H9 (cell line): ENCODE measurements at regions not wholly inside any gene's neighbourhood (a gene's known extent, or its start where the extent isn't known, plus 50 kb on each side); places are given as distances from the start of the nearest gene placed in this dataset.

ENCODE experiments used
- DNase-seq: peaks from one replicate; pipeline ENCODE4 v3.0.0-alpha.2; 2017
- H2AFZ ChIP-seq: one replicate; pipeline ENCODE4 v1.6.1; 2013; ENCODE audit warnings: mild to moderate bottlenecking, low read length, control low read depth, moderate library complexity
- H2AK5ac ChIP-seq: 2 replicates; pipeline ENCODE4 v1.6.1; 2013; ENCODE audit warnings: low read length, control low read depth, mixed read lengths; ENCODE audit not compliant: insufficient read length
- H2BK120ac ChIP-seq: one replicate; pipeline ENCODE4 v1.6.1; 2013; ENCODE audit warnings: low read depth, mild to moderate bottlenecking, low read length, control low read depth, inconsistent platforms; ENCODE audit not compliant: poor library complexity, severe bottlenecking
- H2BK12ac ChIP-seq: 2 replicates; pipeline ENCODE4 v1.6.1; 2013; ENCODE audit warnings: low read length, control low read depth, mixed read lengths, low read depth; ENCODE audit not compliant: insufficient read length
- H2BK15ac ChIP-seq: 2 replicates; pipeline ENCODE4 v1.6.1; 2013; ENCODE audit warnings: low read depth, low read length, control low read depth
- H2BK20ac ChIP-seq: one replicate; pipeline ENCODE4 v1.6.1; 2013; ENCODE audit warnings: low read depth, mild to moderate bottlenecking, low read length, control low read depth, inconsistent platforms; ENCODE audit not compliant: poor library complexity, severe bottlenecking
- H2BK5ac ChIP-seq: 2 replicates; pipeline ENCODE4 v1.6.1; 2013; ENCODE audit warnings: low read length, control low read depth, mixed read lengths; ENCODE audit not compliant: insufficient read length
- H3K14ac ChIP-seq: 2 replicates; pipeline ENCODE4 v1.6.1; 2013; ENCODE audit warnings: low read length, control low read depth; ENCODE audit not compliant: insufficient read depth
- H3K18ac ChIP-seq: 2 replicates; pipeline ENCODE4 v1.6.1; 2013; ENCODE audit warnings: low read depth, mild to moderate bottlenecking, mixed read lengths, low read length, control low read depth; ENCODE audit not compliant: insufficient read length
- H3K23ac ChIP-seq: 2 replicates; pipeline ENCODE4 v1.6.1; 2013; ENCODE audit warnings: low read length, control low read depth, mixed read lengths, low read depth; ENCODE audit not compliant: insufficient read length
- H3K23me2 ChIP-seq: 2 replicates; pipeline ENCODE4 v1.6.1; 2013; ENCODE audit warnings: low read depth, mild to moderate bottlenecking, mixed read lengths, low read length, control low read depth; ENCODE audit not compliant: insufficient read length, poor library complexity, severe bottlenecking
- H3K27ac ChIP-seq: 2 replicates; pipeline ENCODE4 v1.5.1; 2013; ENCODE audit warnings: low read length, control low read depth, mixed read lengths, low read depth; ENCODE audit not compliant: insufficient read length
- H3K27me3 ChIP-seq: 2 replicates; pipeline ENCODE4 v1.6.1; 2013; ENCODE audit warnings: low read length, control low read depth, inconsistent platforms; ENCODE audit not compliant: insufficient read depth
- H3K4ac ChIP-seq: 2 replicates; pipeline ENCODE4 v1.6.1; 2013; ENCODE audit warnings: low read depth, mild to moderate bottlenecking, control low read depth, inconsistent platforms, low read length, moderate library complexity
- H3K4me1 ChIP-seq: 2 replicates; pipeline ENCODE4 v1.6.1; 2013; ENCODE audit warnings: low read length, control low read depth, inconsistent platforms; ENCODE audit not compliant: insufficient read depth
- H3K4me2 ChIP-seq: 2 replicates; pipeline ENCODE4 v1.6.1; 2013; ENCODE audit warnings: low read length, control low read depth, mixed read lengths; ENCODE audit not compliant: insufficient read length, insufficient read depth
- H3K56ac ChIP-seq: 2 replicates; pipeline ENCODE4 v1.6.1; 2013; ENCODE audit warnings: low read depth, mild to moderate bottlenecking, mixed read lengths, low read length, control low read depth; ENCODE audit not compliant: insufficient read length
- H3K79me1 ChIP-seq: 2 replicates; pipeline ENCODE4 v1.6.1; 2013; ENCODE audit warnings: low read depth, mild to moderate bottlenecking, moderate library complexity, low read length, control low read depth, inconsistent platforms; ENCODE audit not compliant: insufficient read depth, poor library complexity, severe bottlenecking
- H3K79me2 ChIP-seq: 2 replicates; pipeline ENCODE4 v1.6.1; 2013; ENCODE audit warnings: low read length, control low read depth, inconsistent platforms; ENCODE audit not compliant: insufficient read depth
- H3K9ac ChIP-seq: 2 replicates; pipeline ENCODE4 v1.6.1; 2013; ENCODE audit warnings: low read length, control low read depth, mixed read lengths; ENCODE audit not compliant: insufficient read length; ENCODE audit errors: extremely low read depth
- H3K9me3 ChIP-seq: one replicate; pipeline ENCODE4 v1.6.1; 2013; ENCODE audit warnings: low read depth, low read length, inconsistent platforms; ENCODE audit not compliant: control insufficient read depth
- H3T11ph ChIP-seq: one replicate; pipeline ENCODE4 v1.6.1; 2013; ENCODE audit warnings: mild to moderate bottlenecking, low read length, control low read depth, inconsistent platforms
- H4K20me1 ChIP-seq: one replicate; pipeline ENCODE4 v1.6.1; 2013; ENCODE audit not compliant: control insufficient read depth, insufficient read length, insufficient read depth
- H4K5ac ChIP-seq: 2 replicates; pipeline ENCODE4 v1.6.1; 2013; ENCODE audit warnings: low read depth, mild to moderate bottlenecking, mixed read lengths, low read length, control low read depth; ENCODE audit not compliant: insufficient read length
- H4K8ac ChIP-seq: replicated peaks from 2 replicates; pipeline ENCODE4 v1.6.1; 2013; ENCODE audit warnings: low read length, control low read depth, mixed read lengths, low read depth; ENCODE audit not compliant: insufficient read length
- H4K91ac ChIP-seq: 2 replicates; pipeline ENCODE4 v1.6.1; 2013; ENCODE audit warnings: low read depth, mild to moderate bottlenecking, moderate library complexity, mixed read lengths, low read length, control low read depth; ENCODE audit not compliant: insufficient read length
- H3K27ac Mint-ChIP-seq, 3 experiments: 2 replicates in 2 of 3; 3 replicates in 1 of 3; pipeline ENCODE4 v1.8.0; 2020 to 2021; ENCODE audit warnings: mixed read lengths in 3 of 3, mild to moderate bottlenecking in 1 of 3, moderate library complexity in 1 of 3
- H3K27me3 Mint-ChIP-seq: 2 replicates; pipeline ENCODE4 v1.8.0; 2021; ENCODE audit warnings: low read depth, mild to moderate bottlenecking, moderate library complexity, mixed read lengths
- H3K36me3 Mint-ChIP-seq, 3 experiments: 2 replicates in 2 of 3; 3 replicates in 1 of 3; pipeline ENCODE4 v1.8.0; 2020 to 2021; ENCODE audit warnings: low read depth in 3 of 3, mixed read lengths in 3 of 3; ENCODE audit not compliant: insufficient read depth in 1 of 3
- H3K4me1 Mint-ChIP-seq, 2 experiments: 2 replicates each; pipeline ENCODE4 v1.8.0; 2020; ENCODE audit warnings: mixed read lengths in 2 of 2
- H3K4me3 Mint-ChIP-seq, 2 experiments: 2 replicates in 1 of 2; 3 replicates in 1 of 2; pipeline ENCODE4 v1.8.0; 2020 to 2021; ENCODE audit warnings: mild to moderate bottlenecking in 2 of 2, mixed read lengths in 2 of 2, moderate library complexity in 1 of 2
- H3K9me3 Mint-ChIP-seq, 2 experiments: 2 replicates in 1 of 2; 3 replicates in 1 of 2; pipeline ENCODE4 v1.8.0; 2020; ENCODE audit warnings: mild to moderate bottlenecking in 2 of 2, mixed read lengths in 2 of 2, moderate library complexity in 1 of 2
- CTCF ChIP-seq: fragments of 200-600 bp; sonication (generic); conservative IDR thresholded peaks from 3 replicates; pipeline ENCODE4 v1.8.0; 2021; ENCODE audit warnings: antibody characterized with exemption, mild to moderate bottlenecking
- WGBS: extraction: QIAGEN DNeasy Blood & Tissue Kit; methylation state at CpG from one replicate; pipeline ENCODE4 v1.1.7; 2013; ENCODE audit warnings: missing lambda C conversion rate, low lambda C conversion rate, mixed read lengths; ENCODE audit not compliant: insufficient read length; ENCODE audit errors: extremely low coverage; 5-methylcytosine and 5-hydroxymethylcytosine counted together

DNA sequence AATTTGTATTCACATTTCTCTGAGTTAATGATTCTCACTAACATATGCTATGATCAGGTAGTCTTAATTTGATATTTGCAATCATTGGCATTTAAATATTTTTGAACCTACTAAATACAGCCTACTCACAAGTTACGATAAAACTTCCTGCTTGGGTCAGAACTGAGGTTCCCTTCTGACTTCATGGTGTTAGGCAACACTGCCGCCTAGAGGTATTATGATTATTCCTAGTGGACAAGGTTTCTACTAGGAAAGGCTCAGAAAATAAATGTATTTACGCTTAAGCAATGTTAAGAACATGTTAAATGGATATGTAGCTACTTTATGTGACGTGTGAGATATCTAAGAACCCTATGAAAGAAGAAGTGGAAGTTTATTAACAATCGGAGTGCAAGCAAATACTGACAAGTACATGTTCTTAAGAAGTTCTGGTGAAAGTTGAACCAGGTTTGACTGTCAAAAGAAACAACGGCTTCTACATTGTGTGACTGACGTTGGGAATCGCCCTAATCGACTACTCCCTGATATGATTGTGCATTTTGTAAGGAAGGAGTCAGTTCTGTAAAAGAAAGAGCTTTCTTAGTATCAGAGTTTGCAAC lies 1395.8 kb downstream of the SLITRK5 start:
- no CpG with 5 or more reads among the region's 9 CpGs for WGBS
- H2AFZ ChIP-seq = no peak overlapping the region
- no peak overlapping the region for H2BK15ac ChIP-seq
- no peaks in the 10 kb centered on the region for H4K20me1 ChIP-seq
- Mint-ChIP-seq H3K27ac (no peak overlapping the region), H3K36me3 (no peaks in the 10 kb centered on the region), H3K4me1 (peaks cover 4% of the 10 kb centered on the region in 2 experiments), H3K27me3 (no peaks in the 10 kb centered on the region), H3K9me3 (no peaks in the 10 kb centered on the region), H3K4me3 (no peak overlapping the region)
- H2AK5ac ChIP-seq = no peak overlapping the region
- H3K27me3 ChIP-seq = no peaks in the 10 kb centered on the region
- no peak overlapping the region for H3K4me2 ChIP-seq
- H2BK20ac ChIP-seq = no peak overlapping the region
- H3K4me1 ChIP-seq = no peaks in the 10 kb centered on the region
- DNase-seq = peak; percentile 28
- H3K23me2 ChIP-seq = no peaks in the 10 kb centered on the region
- H3T11ph ChIP-seq = no peak overlapping the region
- no peak overlapping the region for H3K14ac ChIP-seq
- H4K5ac ChIP-seq = no peak overlapping the region
- H2BK120ac ChIP-seq = no peak overlapping the region
- TF ChIP-seq CTCF = peak; percentile 80
- no peak overlapping the region for H3K27ac ChIP-seq
- no peak overlapping the region for H3K56ac ChIP-seq
- no peak overlapping the region for H2BK12ac ChIP-seq
- H3K18ac ChIP-seq = no peak overlapping the region
- H3K9ac ChIP-seq = no peak overlapping the region
- no peaks in the 10 kb centered on the region for H3K79me1 ChIP-seq
- H3K9me3 ChIP-seq = no peaks in the 10 kb centered on the region
- no peak overlapping the region for H3K23ac ChIP-seq
- no peak overlapping the region for H4K91ac ChIP-seq
- no peaks in the 10 kb centered on the region for H3K79me2 ChIP-seq
- no peak overlapping the region for H2BK5ac ChIP-seq
- no peak overlapping the region for H4K8ac ChIP-seq
- H3K4ac ChIP-seq = no peak overlapping the region
